K562 (cell line): ENCODE measurements at regions not wholly inside any gene's neighbourhood (a gene's known extent, or its start where the extent isn't known, plus 50 kb on each side); places are given as distances from the start of the nearest gene placed in this dataset.

Experiments
- ATAC-seq: fragments of 200-7000 bp; cut with Tn5 transposase; 3 replicates; pipeline ENCODE4 v1.9.1; 2020; ENCODE audit warnings: moderate library complexity
- BruUV-seq: library from RNA; stranded (reverse); fragments of 400-500 nt; replicated peaks from 2 replicates; lab custom pipeline; 2021; lab: Mats Ljungman, UMichigan
- CTCF ChIA-PET: fragments of 300-600 bp; formaldehyde crosslinking; extraction: SDS; loops from one replicate; lab custom pipeline; 2021; ENCODE audit warnings: low intra/inter-chr PET ratio; lab: Yijun Ruan, JAX
- POLR2A ChIA-PET: fragments of 300-600, 350-650 bp; sonication (Branson Sonifier 250); formaldehyde crosslinking; extraction: SDS; loops from one replicate; lab custom pipeline; 2021; ENCODE audit warnings: antibody characterized with exemption, inconsistent platforms; lab: Yijun Ruan, JAX
- DNase-seq, 4 experiments: peaks; one replicate each; pipeline versions ENCODE4 v3.0.0 to v3.0.0-alpha.2; 2011 to 2018; ENCODE audit warnings: low spot score in 3 of 4, mixed read lengths in 3 of 4; ENCODE audit errors: extremely low read depth in 1 of 4
- FAIRE-seq: peaks from 2 replicates; lab custom pipeline; 2011; peaks lifted over from hg19 to GRCh38; lab: Jason Lieb, UNC
- H2AFZ ChIP-seq: 2 replicates; pipeline ENCODE4 v1.6.0; 2011; ENCODE audit warnings: low read depth, low read length, control low read depth, inconsistent platforms
- H3K27ac ChIP-seq: fragments of 200-600 bp; 3 replicates; pipeline ENCODE4 v1.8.0; 2011; ENCODE audit warnings: low read depth, mild to moderate bottlenecking, control low read depth, inconsistent platforms, low read length, moderate library complexity, mixed read lengths; ENCODE audit errors: extremely low read depth
- H3K27me3 ChIP-seq, 2 experiments: fragments of 300-600 bp in 1 of 2; 2 replicates in 1 of 2; 3 replicates in 1 of 2; pipeline versions ENCODE4 v1.6.0 to v1.8.0; 2011; ENCODE audit warnings: inconsistent platforms in 2 of 2, low read length in 2 of 2, mild to moderate bottlenecking in 1 of 2, mixed read lengths in 1 of 2, moderate library complexity in 1 of 2; ENCODE audit not compliant: control insufficient read depth in 2 of 2, insufficient read depth in 2 of 2
- H3K36me3 ChIP-seq: fragments of 300-600 bp; 3 replicates; pipeline ENCODE4 v1.8.0; 2011; ENCODE audit warnings: mild to moderate bottlenecking, low read length, inconsistent platforms; ENCODE audit not compliant: control insufficient read depth, insufficient read depth
- H3K4me1 ChIP-seq, 2 experiments: fragments of 200-600 bp in 1 of 2; replicated peaks in 1 of 2; 2 replicates in 1 of 2; 3 replicates in 1 of 2; pipeline versions ENCODE4 v1.5.1 to v1.8.0; 2011; ENCODE audit warnings: inconsistent platforms in 2 of 2, low read length in 2 of 2, mild to moderate bottlenecking in 1 of 2, mixed read lengths in 1 of 2, moderate library complexity in 1 of 2; ENCODE audit not compliant: control insufficient read depth in 2 of 2, insufficient read depth in 2 of 2
- H3K4me2 ChIP-seq: 2 replicates; pipeline ENCODE4 v1.6.1; 2011; ENCODE audit warnings: low read length, control low read depth, inconsistent platforms, mixed read lengths; ENCODE audit not compliant: insufficient read depth
- H3K4me3 ChIP-seq: fragments of 200-600 bp; sonication (generic), shearing (Covaris generic); 2 replicates; pipeline ENCODE4 v1.5.1; 2016; ENCODE audit warnings: control low read depth, inconsistent platforms
- H3K79me2 ChIP-seq: fragments of 200-600 bp; 3 replicates; pipeline ENCODE4 v1.8.0; 2011; ENCODE audit warnings: low read length, inconsistent platforms; ENCODE audit not compliant: control insufficient read depth, insufficient read depth
- H3K9ac ChIP-seq, 2 experiments: 2 replicates each; pipeline versions ENCODE4 v1.6.0 to v1.6.1; 2011; ENCODE audit warnings: low read depth in 2 of 2, low read length in 2 of 2, control low read depth in 1 of 2, inconsistent platforms in 1 of 2, mild to moderate bottlenecking in 1 of 2, mixed read lengths in 1 of 2; ENCODE audit not compliant: insufficient read depth in 1 of 2
- H3K9me1 ChIP-seq: one replicate; pipeline ENCODE4 v1.6.0; 2011; ENCODE audit warnings: inconsistent platforms, mild to moderate bottlenecking, low read length, moderate library complexity; ENCODE audit not compliant: control insufficient read depth, insufficient read depth
- H3K9me3 ChIP-seq: replicated peaks from 2 replicates; pipeline ENCODE4 v1.5.1; 2011; ENCODE audit warnings: low read depth, low read length, inconsistent platforms; ENCODE audit not compliant: control insufficient read depth, insufficient read depth
- H4K20me1 ChIP-seq: replicated peaks from 2 replicates; pipeline ENCODE4 v1.6.1; 2011; ENCODE audit warnings: low read length, inconsistent platforms, mixed read lengths; ENCODE audit not compliant: control insufficient read depth, insufficient read depth
- BCLAF1 ChIP-seq, 2 experiments: fragments of 450-650 bp in 1 of 2; IDR thresholded peaks; 2 replicates each; pipeline ENCODE4 v1.6.1; 2011 to 2017; ENCODE audit warnings: low read depth in 2 of 2, antibody characterized with exemption in 1 of 2, borderline replicate concordance in 1 of 2, low read length in 1 of 2, mild to moderate bottlenecking in 1 of 2, mixed read lengths in 1 of 2; ENCODE audit not compliant: control insufficient read depth in 1 of 2
- CHCHD3 ChIP-seq: fragments of 250-450 bp; sonication (Bioruptor Pico); IDR thresholded peaks from 2 replicates; pipeline ENCODE4 v2.1.2; 2022; ENCODE audit warnings: mild to moderate bottlenecking
- GATAD2A ChIP-seq: fragments of 450-650 bp; IDR thresholded peaks from 2 replicates; pipeline ENCODE4 v1.6.1; 2017
- HOMEZ ChIP-seq: fragments of 250-450 bp; sonication (Bioruptor Pico); IDR thresholded peaks from 2 replicates; pipeline ENCODE4 v1.4.0; 2020; ENCODE audit warnings: mild to moderate bottlenecking, moderate library complexity
- KLF6 ChIP-seq: fragments of 250-450 bp; sonication (Bioruptor Pico); IDR thresholded peaks from 2 replicates; pipeline ENCODE4 v1.4.0; 2020; ENCODE audit warnings: mild to moderate bottlenecking, moderate library complexity, borderline replicate concordance
- MCM3 ChIP-seq: fragments of 450-650 bp; IDR thresholded peaks from 2 replicates; pipeline ENCODE4 v1.6.1; 2016
- RBM17 ChIP-seq: fragments of 200-400 bp; formaldehyde crosslinking; IDR thresholded peaks from 2 replicates; pipeline ENCODE4 v1.6.1; 2017; ENCODE audit warnings: low read depth, mild to moderate bottlenecking, low read length, borderline replicate concordance
- SMC3 ChIP-seq: conservative IDR thresholded peaks from 2 replicates; pipeline ENCODE4 v1.6.1; 2011; ENCODE audit warnings: low read depth, low read length, improper control_type of control experiment; ENCODE audit not compliant: insufficient read depth
- TAF1 ChIP-seq: IDR thresholded peaks from 2 replicates; pipeline ENCODE4 v1.6.1; 2011; ENCODE audit warnings: mild to moderate bottlenecking, low read length, moderate library complexity; ENCODE audit not compliant: insufficient read depth, control insufficient read depth, severe bottlenecking; ENCODE audit errors: extremely low read depth
- U2AF1 ChIP-seq: fragments of 200-400 bp; formaldehyde crosslinking; optimal IDR thresholded peaks from 2 replicates; pipeline ENCODE3; 2017; ENCODE audit warnings: mild to moderate bottlenecking, low read depth, low read length, moderate library complexity
- ZNF395 ChIP-seq: fragments of 200-800 bp; sonication (Bioruptor generic); IDR thresholded peaks from 2 replicates; pipeline ENCODE4 v1.6.1; 2017; ENCODE audit warnings: missing genetic modification characterization, missing compliant biosample characterization
- ZNF449 ChIP-seq: fragments of 250-450 bp; sonication (Bioruptor Pico); IDR thresholded peaks from 2 replicates; pipeline ENCODE4 v1.8.0; 2022; ENCODE audit warnings: moderate library complexity, mild to moderate bottlenecking, inconsistent platforms
- ZNF79 ChIP-seq: fragments of 250-450 bp; sonication (Bioruptor Pico); IDR thresholded peaks from 2 replicates; pipeline ENCODE4 v1.4.0; 2020; ENCODE audit warnings: low read depth, mild to moderate bottlenecking, moderate library complexity
- WGBS: fragments of 100-300 bp; shearing (Covaris generic); methylation state at CpG from one replicate; pipeline ENCODE4 v1.1.6; 2016; ENCODE audit warnings: low coverage, mixed read lengths; ENCODE audit not compliant: insufficient coverage; ENCODE audit errors: missing lambda C conversion rate; 5-methylcytosine and 5-hydroxymethylcytosine counted together
- in situ Hi-C: fragments of 300-500 bp; cut with MboI; formaldehyde crosslinking; loops from 4 replicates; pipeline ENCODE4 v1.15.0; 2018; ENCODE audit warnings: inconsistent platforms, mixed read lengths
- intact Hi-C: fragments of 100-400 bp; cut with micrococcal nuclease; formaldehyde crosslinking; loops from 2 replicates; pipeline ENCODE4 v1.14.2; 2022

- Histone ChIP-seq H3K79me2 (no peaks in the 10 kb centered on the region), H3K9me3 (no peaks in the 10 kb centered on the region)
- no peak for ATAC-seq
- TF ChIP-seq HOMEZ: no peak
- no peak for TF ChIP-seq CHCHD3 (CRISPR knock-in tag)
- no peak for TF ChIP-seq BCLAF1 (IDR thresholded peaks at IDR 0.05; ENCODE audit: borderline replicate concordance in 1 of 2, control insufficient read depth in 1 of 2, low read depth in 2 of 2, low read length in 1 of 2)
- TF ChIP-seq RBM17: no peak
- TF ChIP-seq ZNF79: no peak
- no peak for TF ChIP-seq GATAD2A
- TF ChIP-seq KLF6: no peak
- no peak for TF ChIP-seq U2AF1
- TF ChIP-seq ZNF395: no peak
- TF ChIP-seq ZNF449 (CRISPR knock-in tag): no peak
- TF ChIP-seq TAF1: no peak
- TF ChIP-seq SMC3: no peak
- TF ChIP-seq MCM3: no peak
- TF ChIP-seq, all 486 proteins: peak for 0
- BruUV-seq: no TSS peak
- no peaks in the 10 kb centered on the region for H3K27me3 ChIP-seq
- H3K4me3 ChIP-seq: no peak overlapping the region
- H2AFZ ChIP-seq: no peak overlapping the region
- FAIRE-seq (no peak), DNase-seq (no peak)
- 70% methylated on average over 7 of the region's 7 CpGs for WGBS
- peaks cover 14 to 18% of the 10 kb centered on the region in 2 experiments for H3K4me1 ChIP-seq
- ChIA-PET CTCF (no interaction called here), POLR2A (interaction anchor here (1.0 kb wide), 1 partner anchor 25 kb away, joined by 3 read pairs; no protein-coding TSS in a partner anchor)
- intact Hi-C loops: no loop called here
- no peak overlapping the region for H3K4me2 ChIP-seq
- in situ Hi-C loops: no loop called here
- no peaks in the 10 kb centered on the region for H3K9me1 ChIP-seq
- no peak overlapping the region for H3K27ac ChIP-seq
- peaks cover 5% of the 10 kb centered on the region; the same call in 1 of the 2 replicates for H4K20me1 ChIP-seq
- no peaks in the 10 kb centered on the region for H3K36me3 ChIP-seq
- no peak overlapping the region for H3K9ac ChIP-seq
Observed at GRCh38 chr7:131014906-131015656, 281.1 kb upstream of the KLF14 start.
